ENCODE measurements at regions not wholly inside any gene's neighbourhood (a gene's known extent, or its start where the extent isn't known, plus 50 kb on each side); places are given as distances from the start of the nearest gene placed in this dataset.

- no peak for DNase-seq (ENCODE audit: low spot score)
Observed at GRCh38 chr5:3321119-3321760, 274.4 kb upstream of the IRX1 start.

- no peak for DNase-seq (ENCODE audit: low spot score)
Observed at GRCh38 chr5:3320317-3320875, 275.2 kb upstream of the IRX1 start.

- no peak for DNase-seq (ENCODE audit: low spot score)
Observed at GRCh38 chr5:3317051-3317795, 278.4 kb upstream of the IRX1 start.

- no peak for DNase-seq (ENCODE audit: low spot score)
Observed at GRCh38 chr5:3313569-3313968, 282.1 kb upstream of the IRX1 start.

- DNase-seq (ENCODE audit: low spot score), result no peak
Observed at GRCh38 chr5:3312299-3312698, 283.3 kb upstream of the IRX1 start.

GRCh38 chr5:3311433-3311832 lies 284.2 kb upstream of the IRX1 start:
- DNase-seq (ENCODE audit: low spot score), result no peak

GRCh38 chr5:3310541-3311261 lies 284.9 kb upstream of the IRX1 start:
- DNase-seq (ENCODE audit: low spot score), result no peak

GRCh38 chr5:3309538-3309937 lies 286.1 kb upstream of the IRX1 start:
- DNase-seq (ENCODE audit: low spot score), result no peak

GRCh38 chr5:3307982-3308621 lies 287.5 kb upstream of the IRX1 start:
- DNase-seq (ENCODE audit: low spot score), result no peak

- no peak for DNase-seq (ENCODE audit: low spot score)
Observed at GRCh38 chr5:3305432-3305831, 290.2 kb upstream of the IRX1 start.

- no peak for DNase-seq (ENCODE audit: low spot score)
Observed at GRCh38 chr5:3304346-3304745, 291.3 kb upstream of the IRX1 start.

GRCh38 chr5:3303777-3304176 lies 291.9 kb upstream of the IRX1 start:
- no peak for DNase-seq (ENCODE audit: low spot score)

- no peak for DNase-seq (ENCODE audit: low spot score)
Observed at GRCh38 chr5:3302228-3302627, 293.4 kb upstream of the IRX1 start.

- no peak for DNase-seq (ENCODE audit: low spot score)
Observed at GRCh38 chr5:3301306-3301705, 294.3 kb upstream of the IRX1 start.

GRCh38 chr5:3300726-3301125 lies 294.9 kb upstream of the IRX1 start:
- DNase-seq (ENCODE audit: low spot score), result no peak

GRCh38 chr5:3299441-3299840 lies 296.2 kb upstream of the IRX1 start:
- DNase-seq (ENCODE audit: low spot score), result no peak

- no peak for DNase-seq (ENCODE audit: low spot score)
Observed at GRCh38 chr5:3297853-3298252, 297.8 kb upstream of the IRX1 start.

GRCh38 chr5:3288325-3288724 lies 307.3 kb upstream of the IRX1 start:
- DNase-seq (ENCODE audit: low spot score), result no peak

- no peak for DNase-seq (ENCODE audit: low spot score)
Observed at GRCh38 chr5:3287516-3287915, 308.1 kb upstream of the IRX1 start.

GRCh38 chr5:3285621-3286020 lies 310.0 kb upstream of the IRX1 start:
- DNase-seq (ENCODE audit: low spot score), result no peak

GRCh38 chr5:3284506-3284905 lies 311.1 kb upstream of the IRX1 start:
- no peak for DNase-seq (ENCODE audit: low spot score)

GRCh38 chr5:3282841-3283240 lies 312.8 kb upstream of the IRX1 start:
- DNase-seq (ENCODE audit: low spot score), result no peak

Measured in GM03348 (cell line).